BJ (cell line): ENCODE measurements at regions not wholly inside any gene's neighbourhood (a gene's known extent, or its start where the extent isn't known, plus 50 kb on each side); places are given as distances from the start of the nearest gene placed in this dataset.
"Not testable (repeated sequence)": the region's sequence is repeated elsewhere in the genome, so short reads cannot be mapped to it uniquely, and the experiment has no call there.

ENCODE experiments used
- CTCF ChIA-PET: fragments of 350-600 bp; formaldehyde crosslinking; extraction: SDS; loops from one replicate; lab custom pipeline; 2021; ENCODE audit warnings: antibody characterized with exemption, inconsistent platforms; lab: Yijun Ruan, JAX
- POLR2A ChIA-PET: fragments of 300-600 bp; sonication (Branson Sonifier 250); formaldehyde crosslinking; extraction: SDS; loops from one replicate; lab custom pipeline; 2021; ENCODE audit warnings: antibody characterized with exemption; lab: Charles Lee
- DNase-seq: peaks from one replicate; pipeline ENCODE4 v3.0.0-alpha.2; 2011; ENCODE audit warnings: low read depth
- H3K27me3 ChIP-seq: 2 replicates; pipeline ENCODE4 v1.6.0; 2011; ENCODE audit warnings: low read length; ENCODE audit not compliant: control insufficient read depth, insufficient read depth
- H3K36me3 ChIP-seq: 2 replicates; pipeline ENCODE4 v1.5.1; 2011; ENCODE audit warnings: low read length; ENCODE audit not compliant: control insufficient read depth, insufficient read depth
- H3K4me3 ChIP-seq: 2 replicates; pipeline ENCODE4 v1.5.1; 2011; ENCODE audit warnings: low read depth, mild to moderate bottlenecking, control low read depth, low read length
- CTCF ChIP-seq: IDR thresholded peaks from 2 replicates; pipeline ENCODE4 v1.5.1; 2011; ENCODE audit warnings: low read depth, mild to moderate bottlenecking, control low read depth, inconsistent platforms, low read length, moderate library complexity; ENCODE audit not compliant: insufficient read depth

GRCh38 chr4:128635955-128636560, 173.4 kb upstream of the JADE1 start:
- Histone ChIP-seq H3K4me3 (no peak overlapping the region), H3K36me3 (no peaks in the 10 kb centered on the region), H3K27me3 (no peaks in the 10 kb centered on the region; the same call in 1 of the 2 replicates)
- DNase-seq = no peak
- ChIA-PET POLR2A (no interaction called here), CTCF (interaction anchor here (1.4 kb wide), 1 partner anchor 14 kb away, joined by 3 read pairs; no protein-coding TSS in a partner anchor)
- TF ChIP-seq CTCF = no peak

- ChIA-PET CTCF (interaction anchor here (1.4 kb wide), 1 partner anchor 13 kb away, joined by 3 read pairs; no protein-coding TSS in a partner anchor), POLR2A (no interaction called here)
- Histone ChIP-seq H3K4me3 (no peak overlapping the region), H3K36me3 (no peaks in the 10 kb centered on the region), H3K27me3 (no peaks in the 10 kb centered on the region; the same call in 1 of the 2 replicates)
- no peak for DNase-seq
- no peak for TF ChIP-seq CTCF
These were observed 174.2 kb upstream of the JADE1 start for GRCh38 chr4:128635141-128635954.

- Histone ChIP-seq H3K27me3 (no peaks in the 10 kb centered on the region; the same call in 1 of the 2 replicates), H3K4me3 (no peak overlapping the region), H3K36me3 (no peaks in the 10 kb centered on the region)
- CTCF ChIA-PET = interaction anchor here (0.7 kb wide), 1 partner anchor 10 kb away, joined by 3 read pairs; no protein-coding TSS in a partner anchor
- TF ChIP-seq CTCF = no peak
- POLR2A ChIA-PET = no interaction called here
- no peak for DNase-seq
These were observed 176.4 kb upstream of the JADE1 start for GRCh38 chr4:128633067-128633466.

- CTCF ChIA-PET = no interaction called here
- Histone ChIP-seq H3K4me3 (no peak overlapping the region), H3K27me3 (no peaks in the 10 kb centered on the region; the same call in 1 of the 2 replicates), H3K36me3 (no peaks in the 10 kb centered on the region)
- POLR2A ChIA-PET = no interaction called here
- TF ChIP-seq CTCF = no peak
- no peak for DNase-seq
These were observed 178.6 kb upstream of the JADE1 start for GRCh38 chr4:128630871-128631270.

- DNase-seq = no peak
- CTCF ChIA-PET = no interaction called here
- TF ChIP-seq CTCF = no peak
- no peaks in the 10 kb centered on the region for H3K36me3 ChIP-seq
- POLR2A ChIA-PET = no interaction called here
- no peaks in the 10 kb centered on the region for H3K27me3 ChIP-seq
- no peak overlapping the region for H3K4me3 ChIP-seq
These were observed 185.8 kb upstream of the JADE1 start for GRCh38 chr4:128623508-128624215.

- ChIA-PET CTCF (interaction anchor here (0.6 to 1.6 kb wide), 2 partner anchors 18 to 33 kb away, joined by 3 to 5 read pairs; no protein-coding TSS in a partner anchor), POLR2A (interaction anchor here (0.6 kb wide), 1 partner anchor 64 kb away, joined by 10 read pairs; no protein-coding TSS in a partner anchor)
- not testable (repeated sequence) for H3K27me3 ChIP-seq, H3K4me3 ChIP-seq, DNase-seq, H3K36me3 ChIP-seq
These were observed 189.1 kb upstream of the JADE1 start for GRCh38 chr4:128620279-128620965.
